Vagina (tissue), 2 donors: ENCODE measurements at regions not wholly inside any gene's neighbourhood (a gene's known extent, or its start where the extent isn't known, plus 50 kb on each side); places are given as distances from the start of the nearest gene placed in this dataset.

Experiments used
- DNase-seq, 2 donors: peaks; one replicate each; pipeline ENCODE4 v3.0.0-alpha.2; 2017; ENCODE audit errors: extremely low spot score in 2 of 2
- H3K27ac ChIP-seq: fragments of 200-600 bp; sonication (generic); one replicate; pipeline ENCODE4 v1.5.1; 2019
- H3K27me3 ChIP-seq: fragments of 200-600 bp; sonication (generic); one replicate; pipeline ENCODE4 v1.5.1; 2019
- H3K36me3 ChIP-seq, 2 donors: fragments of 200-600 bp; sonication (generic); one replicate each; pipeline ENCODE4 v1.5.1; 2017 to 2019
- H3K4me1 ChIP-seq: fragments of 200-600 bp; sonication (generic); one replicate; pipeline ENCODE4 v1.5.1; 2019
- H3K4me3 ChIP-seq, 2 donors: fragments of 200-600 bp; sonication (generic); 1 replicate in 1 of 2; 2 replicates in 1 of 2; pipeline ENCODE4 v1.5.1; 2016 to 2019
- H3K9me3 ChIP-seq: fragments of 200-600 bp; sonication (generic); one replicate; pipeline ENCODE4 v1.5.1; 2019
- CTCF ChIP-seq, 3 experiments: fragments of 450-650 bp in 2 of 3; fragments of 200-600 bp in 1 of 3; sonication (generic) in 1 of 3; IDR thresholded peaks; one replicate each; pipeline ENCODE4 v1.5.1; 2017 to 2019; ENCODE audit warnings: antibody characterized with exemption in 3 of 3, mild to moderate bottlenecking in 2 of 3, moderate library complexity in 2 of 3
- POLR2A ChIP-seq, 2 donors: fragments of 450-650 bp; IDR thresholded peaks; one replicate each; pipeline ENCODE4 v1.6.1; 2017; ENCODE audit warnings: antibody characterized with exemption in 2 of 2, mild to moderate bottlenecking in 2 of 2, moderate library complexity in 2 of 2
- POLR2AphosphoS5 ChIP-seq, 2 donors: sonication (generic); formaldehyde crosslinking; IDR thresholded peaks; one replicate each; pipeline ENCODE4 v1.9.0; 2017; ENCODE audit warnings: antibody characterized with exemption in 2 of 2, mild to moderate bottlenecking in 2 of 2, low read depth in 1 of 2; ENCODE audit not compliant: insufficient read depth in 1 of 2
- intact Hi-C: fragments of 100-400 bp; cut with DNase I; formaldehyde crosslinking; loops from one replicate; pipeline ENCODE4 v1.15.1; 2023

DNA sequence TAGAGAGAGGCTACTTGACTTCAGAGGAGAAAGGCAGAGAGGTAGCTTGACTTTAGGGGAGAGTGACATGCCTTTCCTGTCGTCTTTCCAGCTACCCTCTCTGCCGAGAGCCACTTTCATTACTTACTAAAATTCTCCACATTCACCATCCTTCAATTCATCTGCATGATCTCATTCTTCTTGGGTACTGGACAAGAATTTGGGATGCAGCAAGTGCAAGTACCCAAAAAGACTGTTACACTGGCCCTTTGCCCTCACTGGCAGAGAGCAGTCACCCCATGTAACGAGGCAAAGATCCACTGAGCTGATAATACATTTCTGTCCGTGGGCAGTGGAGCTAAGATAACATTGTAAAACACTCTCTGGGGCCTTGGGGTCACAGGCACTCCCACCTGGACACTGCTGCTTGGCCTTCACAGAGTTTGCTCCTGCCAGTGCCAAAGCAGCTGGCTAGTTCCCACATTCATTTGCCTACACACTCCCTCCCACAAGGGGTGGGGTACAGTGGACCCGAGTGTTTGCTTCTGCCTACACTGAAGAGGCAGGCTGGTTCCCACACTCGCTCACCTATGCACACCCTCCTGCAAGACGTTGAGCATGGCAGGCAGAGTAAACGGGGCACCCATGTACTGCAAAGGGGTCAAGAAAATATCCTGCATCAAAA, 1276.9 kb upstream of the PCDH9 start:
- Histone ChIP-seq H3K4me3 (no peak overlapping the region), H3K27ac (no peak overlapping the region), H3K9me3 (no peaks in the 10 kb centered on the region), H3K4me1 (no peaks in the 10 kb centered on the region), H3K27me3 (no peaks in the 10 kb centered on the region), H3K36me3 (no peaks in the 10 kb centered on the region)
- no peak for TF ChIP-seq POLR2AphosphoS5 (IDR thresholded peaks at IDR 0.05; ENCODE audit: insufficient read depth in 1 of 2, low read depth in 1 of 2)
- TF ChIP-seq CTCF (IDR thresholded peaks at IDR 0.05), result no peak
- no peak for TF ChIP-seq POLR2A (IDR thresholded peaks at IDR 0.05)
- DNase-seq, result no peak
- intact Hi-C loops, result no loop called here

- intact Hi-C loops, result no loop called here
- no peak overlapping the region for H3K27ac ChIP-seq
- no peaks in the 10 kb centered on the region for H3K27me3 ChIP-seq
- H3K9me3 ChIP-seq, result no peaks in the 10 kb centered on the region
- TF ChIP-seq CTCF (IDR thresholded peaks at IDR 0.05), result no peak
- TF ChIP-seq POLR2AphosphoS5 (IDR thresholded peaks at IDR 0.05; ENCODE audit: insufficient read depth in 1 of 2, low read depth in 1 of 2), result no peak
- no peak for TF ChIP-seq POLR2A (IDR thresholded peaks at IDR 0.05)
- H3K4me1 ChIP-seq, result no peaks in the 10 kb centered on the region
- no peak for DNase-seq
- no peaks in the 10 kb centered on the region for H3K36me3 ChIP-seq
- H3K4me3 ChIP-seq, result no peak overlapping the region
Observed at GRCh38 chr13:68490594-68490993, 1260.5 kb upstream of the PCDH9 start.

DNA sequence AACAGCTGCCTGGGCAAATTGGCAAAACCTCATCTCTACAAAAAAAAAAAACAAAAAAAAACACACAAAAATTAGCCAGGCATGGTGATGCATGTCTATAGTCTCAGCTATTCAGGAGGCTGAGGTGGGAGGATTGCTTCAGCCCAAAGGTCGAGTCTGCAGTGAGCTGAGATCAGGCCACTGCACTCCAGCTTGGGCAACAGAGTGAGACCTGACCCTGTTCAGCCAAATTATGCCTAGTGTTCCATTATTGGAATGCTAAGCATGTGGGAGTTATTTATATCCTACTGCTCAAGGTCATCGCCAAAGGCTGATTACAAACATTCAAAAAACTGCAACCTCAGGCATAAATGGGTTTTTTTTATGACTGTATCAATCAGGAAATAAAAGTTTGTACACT, 1251.0 kb upstream of the PCDH9 start:
- no peaks in the 10 kb centered on the region for H3K36me3 ChIP-seq
- no peak overlapping the region for H3K27ac ChIP-seq
- no peak overlapping the region for H3K4me3 ChIP-seq
- no peak for DNase-seq
- no peaks in the 10 kb centered on the region for H3K27me3 ChIP-seq
- intact Hi-C loops, result no loop called here
- no peaks in the 10 kb centered on the region for H3K4me1 ChIP-seq
- H3K9me3 ChIP-seq, result no peaks in the 10 kb centered on the region
- no peak for TF ChIP-seq POLR2AphosphoS5 (IDR thresholded peaks at IDR 0.05; ENCODE audit: insufficient read depth in 1 of 2, low read depth in 1 of 2)
- no peak for TF ChIP-seq POLR2A (IDR thresholded peaks at IDR 0.05)
- TF ChIP-seq CTCF (IDR thresholded peaks at IDR 0.05), result no peak

GRCh38 chr13:68473834-68474326, 1243.7 kb upstream of the PCDH9 start:
- Histone ChIP-seq H3K27me3 (no peaks in the 10 kb centered on the region), H3K36me3 (no peaks in the 10 kb centered on the region), H3K4me3 (no peak overlapping the region), H3K27ac (no peak overlapping the region), H3K9me3 (no peaks in the 10 kb centered on the region), H3K4me1 (no peaks in the 10 kb centered on the region)
- no peak for TF ChIP-seq POLR2A (IDR thresholded peaks at IDR 0.05)
- no peak for TF ChIP-seq CTCF (IDR thresholded peaks at IDR 0.05)
- TF ChIP-seq POLR2AphosphoS5 (IDR thresholded peaks at IDR 0.05; ENCODE audit: insufficient read depth in 1 of 2, low read depth in 1 of 2), result no peak
- DNase-seq, result no peak
- intact Hi-C loops, result no loop called here

DNA sequence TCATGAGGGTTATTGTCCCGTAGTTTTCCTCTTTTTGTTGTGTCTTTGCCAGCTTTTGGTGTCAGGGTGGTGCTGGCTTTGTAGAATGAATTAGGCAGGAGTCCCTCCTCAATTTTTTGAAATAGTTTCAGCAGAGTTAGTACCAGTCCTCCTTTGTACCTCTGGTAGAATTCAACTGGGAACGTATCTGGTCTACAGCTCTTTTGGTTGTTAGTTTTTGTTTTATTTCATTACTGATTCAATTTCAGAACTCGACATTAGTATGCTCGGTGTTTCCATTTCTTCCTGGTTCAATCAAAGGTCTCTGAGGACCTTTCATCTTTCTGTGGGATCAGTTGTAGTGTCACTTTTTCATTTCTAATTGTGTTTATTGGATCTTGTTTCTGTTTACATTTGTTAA, 1237.0 kb upstream of the PCDH9 start:
- Histone ChIP-seq H3K36me3 (no peaks in the 10 kb centered on the region), H3K27me3 (no peaks in the 10 kb centered on the region), H3K4me1 (no peaks in the 10 kb centered on the region), H3K4me3 (no peak overlapping the region), H3K27ac (no peak overlapping the region), H3K9me3 (no peaks in the 10 kb centered on the region)
- intact Hi-C loops, result no loop called here
- no peak for DNase-seq
- TF ChIP-seq POLR2A (IDR thresholded peaks at IDR 0.05) (no peak), CTCF (IDR thresholded peaks at IDR 0.05) (no peak), POLR2AphosphoS5 (IDR thresholded peaks at IDR 0.05; ENCODE audit: insufficient read depth in 1 of 2, low read depth in 1 of 2) (no peak)
